ENCODE measurements at regions not wholly inside any gene's neighbourhood (a gene's known extent, or its start where the extent isn't known, plus 50 kb on each side); places are given as distances from the start of the nearest gene placed in this dataset.
"Not testable (repeated sequence)": the region's sequence is repeated elsewhere in the genome, so short reads cannot be mapped to it uniquely, and the experiment has no call there.

GRCh38 chr5:82720213-82721086, 356.7 kb downstream of the TMEM167A start:
- no peak for DNase-seq (ENCODE audit: insufficient read length, low spot score)
- no peak for FAIRE-seq

GRCh38 chr5:82719368-82719767, 357.8 kb downstream of the TMEM167A start:
- DNase-seq (ENCODE audit: insufficient read length, low spot score), result no peak
- no peak for FAIRE-seq

- FAIRE-seq, result no peak
Observed at GRCh38 chr5:82717738-82718137, 359.5 kb downstream of the TMEM167A start.

GRCh38 chr5:82714732-82715131, 362.5 kb downstream of the TMEM167A start:
- FAIRE-seq; DNase-seq (ENCODE audit: insufficient read length, low spot score): not testable (repeated sequence)

More at GRCh38 chr5:82717738-82718137, 359.5 kb downstream of the TMEM167A start:
- no peak for DNase-seq (ENCODE audit: insufficient read length, low spot score)

DNA sequence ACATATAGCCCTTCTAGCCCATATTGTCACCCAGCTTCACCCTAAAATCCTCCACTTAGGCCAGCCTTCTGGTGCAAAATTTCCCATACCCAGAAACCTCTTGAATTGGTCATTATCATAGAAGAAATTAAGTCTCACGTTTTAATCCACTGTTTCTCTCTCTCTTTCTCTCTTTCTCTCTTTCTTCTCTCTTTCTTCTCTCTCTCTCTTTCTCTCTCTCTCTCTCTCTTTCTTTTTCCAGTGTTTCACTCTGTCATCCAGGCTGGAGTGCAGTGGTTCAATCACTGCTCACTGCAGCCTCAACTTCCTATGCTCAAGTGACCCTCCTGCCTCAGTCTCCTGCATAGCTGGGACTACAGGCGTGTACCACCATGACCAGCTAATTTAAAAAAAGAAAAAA, 363.4 kb downstream of the TMEM167A start:
- FAIRE-seq (no peak), DNase-seq (ENCODE audit: insufficient read length, low spot score) (no peak)

GRCh38 chr5:82707741-82708140, 369.5 kb downstream of the TMEM167A start:
- no peak for DNase-seq (ENCODE audit: insufficient read length, low spot score)
- FAIRE-seq, result no peak

DNA sequence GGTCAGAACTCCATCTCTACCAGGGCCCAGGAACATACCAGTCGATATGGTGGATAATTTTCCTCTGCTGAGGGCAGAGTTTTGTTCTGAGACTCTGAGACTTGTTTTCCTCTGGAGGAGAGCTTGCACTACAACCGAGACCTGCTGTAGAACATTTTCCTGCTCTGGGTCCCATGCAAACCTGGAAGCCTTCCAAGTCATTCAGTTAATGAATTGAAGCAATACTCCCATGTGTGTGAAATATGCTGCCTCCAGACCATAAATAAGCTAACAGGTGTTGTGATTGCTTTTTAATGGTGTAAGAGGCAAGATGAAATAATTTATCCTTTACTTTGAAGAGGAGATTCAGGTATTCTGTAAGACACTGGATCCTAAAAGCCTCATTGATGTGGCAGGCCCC, 372.8 kb downstream of the TMEM167A start:
- DNase-seq (ENCODE audit: insufficient read length, low spot score), result no peak
- FAIRE-seq, result no peak

- no peak for FAIRE-seq
- DNase-seq (ENCODE audit: insufficient read length, low spot score), result no peak
Observed at GRCh38 chr5:82702046-82702445, 375.1 kb downstream of the TMEM167A start.

GRCh38 chr5:82699737-82700136, 377.5 kb downstream of the TMEM167A start:
- FAIRE-seq (no peak), DNase-seq (ENCODE audit: insufficient read length, low spot score) (no peak)

DNA sequence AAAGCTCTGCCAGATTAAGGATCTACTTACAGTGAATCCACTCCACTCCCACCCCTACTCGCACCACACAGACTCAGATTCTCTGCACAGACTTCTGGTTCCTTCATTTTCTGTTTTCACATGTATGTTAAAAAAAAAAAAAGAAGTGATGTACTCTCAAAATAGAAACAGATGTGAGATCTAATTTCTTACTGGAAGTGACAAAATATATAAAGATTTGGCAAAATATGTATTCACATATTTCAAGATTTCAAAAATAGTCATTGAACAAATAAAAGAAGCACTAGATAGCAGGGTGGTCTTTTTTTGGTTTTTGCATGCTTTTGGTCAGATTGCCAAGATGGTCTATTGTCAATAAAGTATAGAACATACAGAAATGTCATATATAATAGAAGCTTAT, 379.2 kb downstream of the TMEM167A start:
- no peak for FAIRE-seq
- DNase-seq (ENCODE audit: insufficient read length, low spot score), result no peak

DNA sequence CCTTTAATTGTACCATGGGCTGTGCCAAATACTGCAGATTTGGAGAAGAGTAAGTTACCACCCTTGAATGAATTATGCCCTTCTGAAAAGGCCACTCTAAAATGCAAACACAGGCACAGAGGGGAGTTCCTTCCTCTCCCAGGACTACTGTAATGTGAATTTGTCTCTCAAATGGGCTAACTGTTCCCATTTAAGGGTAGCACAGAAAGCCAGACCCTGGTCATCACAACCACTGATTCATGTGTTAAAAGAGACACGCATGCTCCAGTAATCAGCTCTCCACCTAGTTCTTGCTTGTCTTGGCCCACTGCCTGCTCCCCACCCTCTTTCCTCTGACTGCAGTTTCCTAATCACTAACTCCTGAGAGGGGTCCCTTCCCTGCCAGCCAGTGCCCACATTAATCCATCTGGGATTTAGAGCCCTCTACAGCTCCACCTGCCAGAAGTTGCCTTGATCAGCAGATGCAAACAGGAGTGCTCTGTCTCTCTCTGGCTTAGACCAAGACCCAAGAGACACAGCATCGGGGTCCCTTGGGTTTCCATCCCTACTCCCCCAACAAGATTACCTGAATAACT, 382.4 kb downstream of the TMEM167A start:
- no peak for DNase-seq (ENCODE audit: insufficient read length, low spot score)

DNA sequence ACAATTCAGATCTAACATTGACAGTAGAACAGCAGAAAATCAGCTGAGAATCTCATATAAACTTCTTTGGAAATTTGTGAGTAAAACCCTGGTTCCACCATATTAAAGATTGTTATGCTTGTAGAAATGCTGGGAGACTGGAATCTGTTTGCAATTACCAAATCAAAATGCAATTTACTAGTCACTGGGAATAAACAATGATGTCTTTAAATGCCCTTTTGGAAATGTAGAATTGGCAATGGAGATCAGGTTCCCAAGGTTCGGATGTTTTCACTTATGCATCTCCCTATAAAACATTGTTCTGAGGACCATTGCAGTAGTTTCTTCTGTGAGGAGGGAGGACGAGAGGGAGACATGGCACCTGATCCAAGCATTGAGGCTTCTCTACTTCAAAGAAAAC, 384.4 kb downstream of the TMEM167A start:
- FAIRE-seq, result no peak
- no peak for DNase-seq (ENCODE audit: insufficient read length, low spot score)

More for the DNA sequence above, 382.4 kb downstream of the TMEM167A start:
- FAIRE-seq, result no peak

DNA sequence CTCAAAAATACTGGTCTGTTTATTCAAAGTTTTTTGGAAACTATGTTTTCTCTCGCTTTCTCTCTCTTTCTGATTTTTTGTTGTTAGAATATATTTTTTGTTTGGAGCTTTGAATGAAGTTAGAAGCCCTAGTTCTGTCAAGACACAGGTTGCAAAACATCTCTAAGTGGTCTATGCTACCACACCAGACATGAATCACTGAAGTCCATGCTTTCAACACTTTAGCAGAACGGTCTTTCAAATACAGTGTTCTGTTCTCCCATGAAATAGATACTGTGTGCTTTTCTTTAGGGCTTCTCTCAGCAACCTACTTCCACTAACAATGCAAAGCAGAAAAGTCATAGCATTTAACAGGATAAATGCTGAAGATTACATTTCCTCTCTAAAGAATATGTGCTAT, 392.5 kb downstream of the TMEM167A start:
- FAIRE-seq (no peak), DNase-seq (ENCODE audit: insufficient read length, low spot score) (no peak)

- DNase-seq (ENCODE audit: insufficient read length, low spot score) (no peak), FAIRE-seq (no peak)
Observed at GRCh38 chr5:82684165-82684564, 393.0 kb downstream of the TMEM167A start.

- DNase-seq (ENCODE audit: insufficient read length, low spot score) (no peak), FAIRE-seq (no peak)
Observed at GRCh38 chr5:82679660-82680059, 397.5 kb downstream of the TMEM167A start.

DNA sequence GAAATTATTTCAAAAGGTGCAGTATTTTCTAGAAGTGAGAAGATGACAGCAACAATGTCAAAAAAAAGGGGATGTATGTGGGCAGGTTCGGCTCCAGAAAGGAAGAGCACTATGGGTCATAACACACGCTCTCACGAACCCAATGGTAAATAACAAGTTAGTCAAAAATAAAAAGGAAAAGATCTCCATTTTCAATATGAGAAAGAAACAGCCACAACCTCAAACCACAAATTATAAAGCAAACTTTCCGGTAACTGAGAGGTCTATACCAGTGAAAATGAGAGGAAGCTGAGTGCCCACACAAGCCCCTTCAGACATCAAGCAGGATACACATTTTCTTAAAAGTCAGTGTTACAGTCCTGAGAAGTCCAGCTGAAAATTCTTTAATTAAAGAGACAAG, 398.5 kb upstream of the RPS23 start:
- FAIRE-seq (no peak), DNase-seq (ENCODE audit: insufficient read length, low spot score) (no peak)

DNA sequence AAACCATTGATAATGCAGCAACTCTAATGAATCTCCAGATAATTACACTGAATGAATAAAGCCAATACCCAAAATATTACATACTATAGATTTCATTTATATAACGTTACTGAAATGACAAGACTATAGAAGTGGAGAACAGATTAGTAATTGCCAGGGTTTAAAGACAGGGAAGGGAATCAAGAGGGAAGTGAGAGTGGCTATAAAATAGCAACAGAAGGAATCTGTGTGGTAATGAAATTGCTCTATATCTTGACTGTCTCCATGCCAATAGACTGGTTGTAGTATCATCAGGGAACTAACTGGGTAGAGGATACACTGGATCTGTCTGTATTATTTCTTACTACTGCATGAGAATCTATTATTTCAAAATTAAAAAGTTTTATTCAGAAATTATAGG, 396.5 kb upstream of the RPS23 start:
- no peak for FAIRE-seq
- DNase-seq (ENCODE audit: insufficient read length, low spot score), result no peak

GRCh38 chr5:82673057-82673809, 395.1 kb upstream of the RPS23 start:
- FAIRE-seq (no peak), DNase-seq (ENCODE audit: insufficient read length, low spot score) (no peak)

DNA sequence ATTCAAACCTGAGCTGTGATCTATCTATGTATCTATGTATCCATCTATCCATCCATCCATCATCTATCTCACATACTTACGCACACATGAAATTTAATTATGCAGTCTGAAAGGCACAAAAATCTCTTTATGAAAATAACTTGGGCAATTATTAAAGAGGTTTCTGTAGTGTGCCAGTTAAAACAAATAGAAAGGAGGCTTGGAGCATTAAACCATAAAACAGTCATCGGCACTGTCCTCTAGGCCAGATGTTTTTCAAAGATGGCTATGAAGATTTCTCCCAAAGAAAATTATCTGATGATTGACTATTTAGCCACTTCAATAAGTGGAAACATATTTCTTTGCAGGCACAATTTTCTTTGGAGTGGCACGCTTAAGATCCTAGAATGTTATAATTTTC, 392.5 kb upstream of the RPS23 start:
- FAIRE-seq (no peak), DNase-seq (ENCODE audit: insufficient read length, low spot score) (no peak)

DNA sequence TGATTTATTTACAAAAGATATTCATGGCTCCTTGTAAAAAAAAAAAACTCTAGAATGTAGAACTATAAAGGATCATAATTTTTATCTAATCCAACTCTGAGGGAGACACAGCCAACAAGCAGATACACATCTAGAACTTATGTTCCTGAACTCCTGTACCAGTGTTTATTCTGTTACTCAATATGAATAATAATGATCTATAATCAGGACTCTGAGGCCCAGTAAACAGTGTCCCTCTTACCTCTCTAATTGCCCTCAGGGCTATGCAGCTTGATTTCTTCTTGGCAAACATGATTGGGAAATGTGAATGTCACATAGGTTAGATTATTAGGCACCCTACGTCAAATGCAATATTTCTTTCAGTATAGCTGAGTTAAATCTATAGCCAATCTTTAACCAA, 391.6 kb upstream of the RPS23 start:
- FAIRE-seq (no peak), DNase-seq (ENCODE audit: insufficient read length, low spot score) (no peak)

- no peak for DNase-seq (ENCODE audit: insufficient read length, low spot score)
- no peak for FAIRE-seq
Observed at GRCh38 chr5:82666312-82666711, 388.2 kb upstream of the RPS23 start.

DNA sequence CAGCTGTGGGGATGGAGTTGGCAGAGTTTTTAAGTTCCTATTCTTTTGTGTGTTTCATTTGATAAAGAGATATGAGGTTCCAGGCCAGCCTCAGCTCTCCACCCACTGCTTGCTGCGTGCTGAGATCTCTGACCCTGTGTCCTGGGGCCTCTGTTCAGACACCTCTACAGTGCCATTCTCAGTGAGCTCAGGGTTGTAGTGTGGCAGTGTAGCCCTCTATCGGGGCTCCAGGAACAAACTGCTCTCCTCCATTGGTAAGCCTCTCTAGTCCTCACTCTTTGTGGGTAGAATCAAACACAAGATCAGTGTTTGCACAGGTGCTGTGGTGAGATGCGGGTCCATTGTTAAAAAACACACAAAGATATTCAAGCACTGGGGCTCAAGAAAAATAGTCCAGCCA, 386.6 kb upstream of the RPS23 start:
- DNase-seq (ENCODE audit: insufficient read length, low spot score) (no peak), FAIRE-seq (no peak)

All from HTR-8/SVneo (cell line).